Right lobe of liver (tissue), 6 donors: ENCODE measurements at regions not wholly inside any gene's neighbourhood (a gene's known extent, or its start where the extent isn't known, plus 50 kb on each side); places are given as distances from the start of the nearest gene placed in this dataset.

Experiments used
- ATAC-seq, 4 donors: fragments of 200-7000 bp; cut with Tn5 transposase; one replicate each; pipeline ENCODE4 v1.9.1; 2020; ENCODE audit warnings: mild to moderate bottlenecking in 4 of 4, moderate library complexity in 4 of 4
- DNase-seq, 3 donors: peaks; one replicate each; pipeline ENCODE4 v3.0.0-alpha.2; 2020
- H3K27ac ChIP-seq, 3 donors: fragments of 200-600 bp; one replicate each; pipeline ENCODE4 v1.8.0; 2022
- H3K27me3 ChIP-seq, 2 donors: fragments of 200-600 bp; one replicate each; pipeline ENCODE4 v1.8.0; 2022
- H3K36me3 ChIP-seq, 4 donors: fragments of 200-600 bp; sonication (generic) in 1 of 4; one replicate each; pipeline versions ENCODE4 v1.5.1 to v1.8.0; 2017 to 2022; ENCODE audit warnings: control low read depth in 1 of 4
- H3K4me1 ChIP-seq, 4 donors: fragments of 200-600 bp; sonication (generic) in 1 of 4; one replicate each; pipeline versions ENCODE4 v1.5.1 to v1.8.0; 2017 to 2022; ENCODE audit warnings: control low read depth in 1 of 4
- H3K4me3 ChIP-seq, 3 donors: fragments of 200-600 bp; one replicate each; pipeline ENCODE4 v1.8.0; 2022
- H3K9me3 ChIP-seq, 4 donors: fragments of 200-600 bp; sonication (generic) in 1 of 4; one replicate each; pipeline versions ENCODE4 v1.5.1 to v1.8.0; 2017 to 2022; ENCODE audit warnings: control low read depth in 1 of 4
- POLR2A ChIP-seq: fragments of 450-650 bp; IDR thresholded peaks from one replicate; pipeline ENCODE4 v1.6.1; 2017; ENCODE audit warnings: antibody characterized with exemption, mild to moderate bottlenecking
- WGBS: methylation state at CpG from one replicate; pipeline ENCODE4 v1.1.6; 2018; ENCODE audit warnings: low coverage, low lambda C conversion rate; ENCODE audit not compliant: insufficient coverage; ENCODE audit errors: missing lambda C conversion rate; 5-methylcytosine and 5-hydroxymethylcytosine counted together
- intact Hi-C, 2 donors: fragments of 100-400 bp; cut with DNase I; formaldehyde crosslinking; loops; one replicate each; pipeline versions ENCODE4 v1.11.2 to v1.14.1; 2022
- TF ChIP-seq, protein P1 (sequence below), 4 donors: fragments of 200-600 bp in 3 of 4; fragments of 450-650 bp in 1 of 4; IDR thresholded peaks; one replicate each; pipeline versions ENCODE4 v1.5.1 to v1.8.0; 2016 to 2022; ENCODE audit warnings: antibody characterized with exemption in 4 of 4, mild to moderate bottlenecking in 2 of 4
- donor health status: DM: no; HTN: yes; CAD: no.
- donor health status: DM: no; HTN: no; CAD: no.
- donor health status: DM: no; HTN: no; CAD: no.
- donor health status: DM: no; HTN: yes; CAD: no.
- donor health status: DM: no; HTN: yes; CAD: no.

DNA sequence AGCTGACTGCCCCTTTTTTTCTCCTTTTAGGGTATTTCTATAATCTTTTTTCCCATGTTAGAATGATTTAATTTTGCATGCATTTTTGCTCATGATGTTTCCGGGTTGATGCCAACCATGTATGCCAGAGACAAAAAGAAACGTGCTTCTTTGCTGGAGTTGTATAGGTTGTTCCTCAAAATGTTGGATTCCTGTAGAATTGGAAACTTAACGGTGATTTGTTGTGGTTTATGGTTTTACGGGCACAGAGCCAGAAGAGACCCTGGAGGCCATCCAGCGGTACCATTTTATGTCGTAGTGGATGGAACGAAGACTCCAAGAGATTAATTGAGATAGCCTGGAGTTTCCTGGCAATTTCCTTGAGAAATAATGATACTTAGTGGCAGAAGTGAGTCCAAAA, 481.5 kb upstream of the RGMA start:
- H3K27me3 ChIP-seq: no peaks in the 10 kb centered on the region
- DNase-seq (no peak), ATAC-seq (no peak)
- 48% methylated on average over 7 of the region's 7 CpGs for WGBS
- H3K4me3 ChIP-seq: no peak overlapping the region
- no peak overlapping the region for H3K27ac ChIP-seq
- no peaks in the 10 kb centered on the region for H3K4me1 ChIP-seq
- no peaks in the 10 kb centered on the region for H3K36me3 ChIP-seq
- H3K9me3 ChIP-seq: no peaks in the 10 kb centered on the region
- TF ChIP-seq, protein P1, sequence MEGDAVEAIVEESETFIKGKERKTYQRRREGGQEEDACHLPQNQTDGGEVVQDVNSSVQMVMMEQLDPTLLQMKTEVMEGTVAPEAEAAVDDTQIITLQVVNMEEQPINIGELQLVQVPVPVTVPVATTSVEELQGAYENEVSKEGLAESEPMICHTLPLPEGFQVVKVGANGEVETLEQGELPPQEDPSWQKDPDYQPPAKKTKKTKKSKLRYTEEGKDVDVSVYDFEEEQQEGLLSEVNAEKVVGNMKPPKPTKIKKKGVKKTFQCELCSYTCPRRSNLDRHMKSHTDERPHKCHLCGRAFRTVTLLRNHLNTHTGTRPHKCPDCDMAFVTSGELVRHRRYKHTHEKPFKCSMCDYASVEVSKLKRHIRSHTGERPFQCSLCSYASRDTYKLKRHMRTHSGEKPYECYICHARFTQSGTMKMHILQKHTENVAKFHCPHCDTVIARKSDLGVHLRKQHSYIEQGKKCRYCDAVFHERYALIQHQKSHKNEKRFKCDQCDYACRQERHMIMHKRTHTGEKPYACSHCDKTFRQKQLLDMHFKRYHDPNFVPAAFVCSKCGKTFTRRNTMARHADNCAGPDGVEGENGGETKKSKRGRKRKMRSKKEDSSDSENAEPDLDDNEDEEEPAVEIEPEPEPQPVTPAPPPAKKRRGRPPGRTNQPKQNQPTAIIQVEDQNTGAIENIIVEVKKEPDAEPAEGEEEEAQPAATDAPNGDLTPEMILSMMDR (IDR thresholded peaks at IDR 0.05): no peak
- no peak for TF ChIP-seq POLR2A
- intact Hi-C loops: no loop called here

DNA sequence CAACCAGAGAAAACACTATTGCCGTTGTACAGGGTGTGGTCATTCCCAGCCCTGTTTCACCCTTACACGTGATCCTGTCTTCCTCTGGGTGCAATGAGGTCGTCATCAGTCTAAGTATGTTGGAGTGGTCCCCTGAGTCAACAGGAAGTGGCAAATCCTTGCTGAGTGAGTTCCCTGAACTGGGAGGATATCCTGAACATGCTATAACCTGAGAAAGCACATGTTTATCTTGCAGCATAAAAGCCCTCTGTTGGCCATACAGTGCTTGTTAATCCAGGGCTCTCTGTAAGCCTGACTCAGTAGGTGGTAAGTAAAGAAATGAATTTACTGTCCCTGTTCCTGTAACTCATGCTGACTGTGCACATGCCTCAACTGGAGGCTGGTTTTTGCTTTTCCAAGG, 477.8 kb upstream of the RGMA start:
- Histone ChIP-seq H3K27me3 (no peaks in the 10 kb centered on the region), H3K36me3 (no peaks in the 10 kb centered on the region), H3K9me3 (no peaks in the 10 kb centered on the region), H3K4me1 (no peaks in the 10 kb centered on the region), H3K4me3 (no peak overlapping the region), H3K27ac (no peak overlapping the region)
- no peak for ATAC-seq
- intact Hi-C loops: no loop called here
- DNase-seq: no peak
- no peak for TF ChIP-seq POLR2A
- TF ChIP-seq, protein P1 (IDR thresholded peaks at IDR 0.05): no peak
- 29% methylated on average over 3 of the region's 3 CpGs for WGBS

DNA sequence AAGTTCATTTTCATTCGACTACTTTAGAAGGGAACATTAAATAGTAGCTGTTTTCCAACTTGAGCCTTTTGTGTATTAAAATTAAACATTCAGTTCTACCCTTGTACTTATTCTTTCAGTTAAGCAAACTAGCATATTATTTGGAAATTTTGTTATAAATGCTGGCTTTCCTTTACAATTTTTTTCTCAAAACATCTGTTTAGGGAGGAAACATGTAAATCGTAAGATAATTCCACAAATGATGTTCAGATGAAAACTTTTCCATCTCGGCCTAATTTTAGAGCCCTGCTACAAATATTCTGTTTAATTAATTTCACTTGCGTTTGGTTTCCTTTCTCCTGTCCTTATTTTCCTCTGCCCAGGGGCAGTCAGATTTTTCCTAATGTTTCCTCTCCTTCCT, 476.2 kb upstream of the RGMA start:
- no peak overlapping the region for H3K4me3 ChIP-seq
- no peaks in the 10 kb centered on the region for H3K4me1 ChIP-seq
- 46% methylated on average over 4 of the region's 4 CpGs for WGBS
- H3K36me3 ChIP-seq: no peaks in the 10 kb centered on the region
- ATAC-seq (no peak), DNase-seq (no peak)
- no peaks in the 10 kb centered on the region for H3K9me3 ChIP-seq
- intact Hi-C loops: no loop called here
- TF ChIP-seq, protein P1 (IDR thresholded peaks at IDR 0.05): no peak
- no peak for TF ChIP-seq POLR2A
- H3K27ac ChIP-seq: no peak overlapping the region
- H3K27me3 ChIP-seq: no peaks in the 10 kb centered on the region

DNA sequence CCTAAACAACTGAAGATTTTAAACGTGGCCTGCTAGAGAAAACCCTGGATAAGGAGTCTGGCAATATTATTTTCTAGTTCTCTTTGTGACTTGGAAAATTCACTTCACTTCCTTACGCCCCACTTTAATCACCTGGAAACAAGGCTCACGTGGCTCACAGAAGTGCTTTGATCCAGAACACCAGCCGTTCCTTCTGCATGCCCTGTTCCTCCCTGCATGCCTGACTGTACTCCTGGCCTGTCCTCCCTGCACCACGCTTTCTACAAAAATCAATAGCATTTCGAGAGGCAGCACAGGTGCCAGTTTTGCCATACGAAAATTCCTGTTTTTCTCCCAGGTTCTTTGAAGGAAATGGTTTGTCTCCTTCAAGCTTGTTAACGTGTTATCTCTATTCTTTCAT, 474.2 kb upstream of the RGMA start:
- no peaks in the 10 kb centered on the region for H3K4me1 ChIP-seq
- no peaks in the 10 kb centered on the region for H3K27me3 ChIP-seq
- intact Hi-C loops: no loop called here
- H3K9me3 ChIP-seq: no peaks in the 10 kb centered on the region
- 49% methylated on average over 8 of the region's 8 CpGs for WGBS
- no peaks in the 10 kb centered on the region for H3K36me3 ChIP-seq
- no peak for DNase-seq
- ATAC-seq: no peak
- TF ChIP-seq, protein P1 (IDR thresholded peaks at IDR 0.05): no peak
- TF ChIP-seq POLR2A: no peak
- no peak overlapping the region for H3K4me3 ChIP-seq
- H3K27ac ChIP-seq: no peak overlapping the region
